ENCODE measurements at regions not wholly inside any gene's neighbourhood (a gene's known extent, or its start where the extent isn't known, plus 50 kb on each side); places are given as distances from the start of the nearest gene placed in this dataset.

DNA sequence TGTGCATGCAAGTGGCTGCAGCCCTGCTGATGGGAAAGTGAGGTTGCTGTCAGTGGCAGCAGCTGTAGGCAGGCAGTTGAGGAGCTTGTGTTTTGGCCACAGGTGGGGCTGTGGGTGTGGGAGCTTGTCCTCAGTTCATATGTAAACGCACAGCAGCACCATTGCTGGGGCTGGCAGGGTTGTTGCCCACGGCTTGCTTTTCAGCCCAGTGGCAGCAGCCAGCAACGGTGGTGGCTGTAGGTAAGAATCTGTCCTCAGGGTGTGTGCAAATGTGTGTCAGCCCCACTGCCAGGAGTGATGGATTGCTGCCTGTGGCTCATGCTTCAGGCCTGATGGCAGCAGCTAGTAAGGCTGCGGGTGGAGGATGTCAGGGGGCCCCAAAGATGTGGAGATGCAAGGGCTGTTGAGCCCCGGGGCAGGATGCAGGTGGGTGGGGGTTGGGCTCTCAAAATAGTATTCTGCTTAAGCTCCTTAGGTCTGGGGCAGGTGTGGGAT lies 141.3 kb upstream of the THUMPD2 start:
- 0% methylated on average over 5 of the region's 5 CpGs for WGBS (ENCODE audit: insufficient coverage, low coverage, missing lambda C conversion rate)
- ATAC-seq (no peak), DNase-seq (ENCODE audit: extremely low read depth in 1 of 4, low spot score in 3 of 4) (no peak), FAIRE-seq (no peak)
- H3K79me2 ChIP-seq (ENCODE audit: control insufficient read depth, insufficient read depth, low read length) = no peaks in the 10 kb centered on the region
- no peaks in the 10 kb centered on the region for H3K4me1 ChIP-seq (replicated peaks in 1 of 2; ENCODE audit: control insufficient read depth in 2 of 2, insufficient read depth in 2 of 2, low read length in 2 of 2)
- H3K9me1 ChIP-seq (ENCODE audit: control insufficient read depth, insufficient read depth, low read length) = no peaks in the 10 kb centered on the region
- no peaks in the 10 kb centered on the region for H3K27me3 ChIP-seq (ENCODE audit: control insufficient read depth in 2 of 2, insufficient read depth in 2 of 2, low read length in 2 of 2)
- no peaks in the 10 kb centered on the region for H4K20me1 ChIP-seq (replicated peaks; ENCODE audit: control insufficient read depth, insufficient read depth, low read length)
- no peak overlapping the region for H3K27ac ChIP-seq (ENCODE audit: extremely low read depth, low read depth, low read length)
- no TSS peak for BruUV-seq (replicated peaks)
- no peak overlapping the region for H2AFZ ChIP-seq (ENCODE audit: low read depth, low read length)
- H3K36me3 ChIP-seq (ENCODE audit: control insufficient read depth, insufficient read depth, low read length) = no peaks in the 10 kb centered on the region
- in situ Hi-C loops (cut with MboI) (no loop called here), intact Hi-C loops (cut with micrococcal nuclease) (no loop called here)
- H3K9ac ChIP-seq (ENCODE audit: insufficient read depth in 1 of 2, low read depth in 2 of 2, low read length in 2 of 2) = no peak overlapping the region
- no peak overlapping the region for H3K4me2 ChIP-seq (ENCODE audit: insufficient read depth, low read length)
- no peak overlapping the region for H3K4me3 ChIP-seq
- H3K9me3 ChIP-seq (replicated peaks; ENCODE audit: control insufficient read depth, insufficient read depth, low read depth, low read length) = no peaks in the 10 kb centered on the region
- CTCF ChIA-PET (ENCODE audit: low intra/inter-chr PET ratio) = no interaction called here
- POLR2A ChIA-PET = no interaction called here
- no peak for TF ChIP-seq ZNF354B (CRISPR knock-in tag; IDR thresholded peaks at IDR 0.05)
- TF ChIP-seq ZNF76 (CRISPR knock-in tag; IDR thresholded peaks at IDR 0.05; ENCODE audit: borderline replicate concordance) = no peak
- no peak for TF ChIP-seq ZBTB34 (CRISPR knock-in tag; IDR thresholded peaks at IDR 0.05)
- TF ChIP-seq ETS2 (tag; IDR thresholded peaks at IDR 0.05; ENCODE audit: borderline replicate concordance, poor library complexity, severe bottlenecking) = no peak
- TF ChIP-seq ERF (CRISPR knock-in tag; IDR thresholded peaks at IDR 0.05) = no peak
- TF ChIP-seq, protein P1, sequence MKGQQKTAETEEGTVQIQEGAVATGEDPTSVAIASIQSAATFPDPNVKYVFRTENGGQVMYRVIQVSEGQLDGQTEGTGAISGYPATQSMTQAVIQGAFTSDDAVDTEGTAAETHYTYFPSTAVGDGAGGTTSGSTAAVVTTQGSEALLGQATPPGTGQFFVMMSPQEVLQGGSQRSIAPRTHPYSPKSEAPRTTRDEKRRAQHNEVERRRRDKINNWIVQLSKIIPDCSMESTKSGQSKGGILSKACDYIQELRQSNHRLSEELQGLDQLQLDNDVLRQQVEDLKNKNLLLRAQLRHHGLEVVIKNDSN (CRISPR knock-in tag; IDR thresholded peaks at IDR 0.05) = no peak
- TF ChIP-seq CHD4 (IDR thresholded peaks at IDR 0.05; ENCODE audit: insufficient read depth, insufficient replicate concordance, low read depth, low read length, poor library complexity, severe bottlenecking) = no peak
- no peak for TF ChIP-seq SRSF1 (IDR thresholded peaks at IDR 0.05; ENCODE audit: low read depth, low read length)
- TF ChIP-seq, protein P2, sequence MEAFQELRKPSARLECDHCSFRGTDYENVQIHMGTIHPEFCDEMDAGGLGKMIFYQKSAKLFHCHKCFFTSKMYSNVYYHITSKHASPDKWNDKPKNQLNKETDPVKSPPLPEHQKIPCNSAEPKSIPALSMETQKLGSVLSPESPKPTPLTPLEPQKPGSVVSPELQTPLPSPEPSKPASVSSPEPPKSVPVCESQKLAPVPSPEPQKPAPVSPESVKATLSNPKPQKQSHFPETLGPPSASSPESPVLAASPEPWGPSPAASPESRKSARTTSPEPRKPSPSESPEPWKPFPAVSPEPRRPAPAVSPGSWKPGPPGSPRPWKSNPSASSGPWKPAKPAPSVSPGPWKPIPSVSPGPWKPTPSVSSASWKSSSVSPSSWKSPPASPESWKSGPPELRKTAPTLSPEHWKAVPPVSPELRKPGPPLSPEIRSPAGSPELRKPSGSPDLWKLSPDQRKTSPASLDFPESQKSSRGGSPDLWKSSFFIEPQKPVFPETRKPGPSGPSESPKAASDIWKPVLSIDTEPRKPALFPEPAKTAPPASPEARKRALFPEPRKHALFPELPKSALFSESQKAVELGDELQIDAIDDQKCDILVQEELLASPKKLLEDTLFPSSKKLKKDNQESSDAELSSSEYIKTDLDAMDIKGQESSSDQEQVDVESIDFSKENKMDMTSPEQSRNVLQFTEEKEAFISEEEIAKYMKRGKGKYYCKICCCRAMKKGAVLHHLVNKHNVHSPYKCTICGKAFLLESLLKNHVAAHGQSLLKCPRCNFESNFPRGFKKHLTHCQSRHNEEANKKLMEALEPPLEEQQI (IDR thresholded peaks at IDR 0.05) = no peak
- TF ChIP-seq SRSF7 (optimal IDR thresholded peaks at IDR 0.05; ENCODE audit: low read depth, low read length) = no peak
- TF ChIP-seq, protein P3, sequence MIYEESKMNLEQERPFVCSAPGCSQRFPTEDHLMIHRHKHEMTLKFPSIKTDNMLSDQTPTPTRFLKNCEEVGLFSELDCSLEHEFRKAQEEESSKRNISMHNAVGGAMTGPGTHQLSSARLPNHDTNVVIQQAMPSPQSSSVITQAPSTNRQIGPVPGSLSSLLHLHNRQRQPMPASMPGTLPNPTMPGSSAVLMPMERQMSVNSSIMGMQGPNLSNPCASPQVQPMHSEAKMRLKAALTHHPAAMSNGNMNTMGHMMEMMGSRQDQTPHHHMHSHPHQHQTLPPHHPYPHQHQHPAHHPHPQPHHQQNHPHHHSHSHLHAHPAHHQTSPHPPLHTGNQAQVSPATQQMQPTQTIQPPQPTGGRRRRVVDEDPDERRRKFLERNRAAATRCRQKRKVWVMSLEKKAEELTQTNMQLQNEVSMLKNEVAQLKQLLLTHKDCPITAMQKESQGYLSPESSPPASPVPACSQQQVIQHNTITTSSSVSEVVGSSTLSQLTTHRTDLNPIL (CRISPR knock-in tag; IDR thresholded peaks at IDR 0.05) = no peak
- no peak for TF ChIP-seq NCOA1 (IDR thresholded peaks at IDR 0.05; ENCODE audit: low read depth)
- TF ChIP-seq, protein P4, sequence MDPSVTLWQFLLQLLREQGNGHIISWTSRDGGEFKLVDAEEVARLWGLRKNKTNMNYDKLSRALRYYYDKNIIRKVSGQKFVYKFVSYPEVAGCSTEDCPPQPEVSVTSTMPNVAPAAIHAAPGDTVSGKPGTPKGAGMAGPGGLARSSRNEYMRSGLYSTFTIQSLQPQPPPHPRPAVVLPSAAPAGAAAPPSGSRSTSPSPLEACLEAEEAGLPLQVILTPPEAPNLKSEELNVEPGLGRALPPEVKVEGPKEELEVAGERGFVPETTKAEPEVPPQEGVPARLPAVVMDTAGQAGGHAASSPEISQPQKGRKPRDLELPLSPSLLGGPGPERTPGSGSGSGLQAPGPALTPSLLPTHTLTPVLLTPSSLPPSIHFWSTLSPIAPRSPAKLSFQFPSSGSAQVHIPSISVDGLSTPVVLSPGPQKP (CRISPR knock-in tag; IDR thresholded peaks at IDR 0.05) = no peak
- TF ChIP-seq, protein P5, sequence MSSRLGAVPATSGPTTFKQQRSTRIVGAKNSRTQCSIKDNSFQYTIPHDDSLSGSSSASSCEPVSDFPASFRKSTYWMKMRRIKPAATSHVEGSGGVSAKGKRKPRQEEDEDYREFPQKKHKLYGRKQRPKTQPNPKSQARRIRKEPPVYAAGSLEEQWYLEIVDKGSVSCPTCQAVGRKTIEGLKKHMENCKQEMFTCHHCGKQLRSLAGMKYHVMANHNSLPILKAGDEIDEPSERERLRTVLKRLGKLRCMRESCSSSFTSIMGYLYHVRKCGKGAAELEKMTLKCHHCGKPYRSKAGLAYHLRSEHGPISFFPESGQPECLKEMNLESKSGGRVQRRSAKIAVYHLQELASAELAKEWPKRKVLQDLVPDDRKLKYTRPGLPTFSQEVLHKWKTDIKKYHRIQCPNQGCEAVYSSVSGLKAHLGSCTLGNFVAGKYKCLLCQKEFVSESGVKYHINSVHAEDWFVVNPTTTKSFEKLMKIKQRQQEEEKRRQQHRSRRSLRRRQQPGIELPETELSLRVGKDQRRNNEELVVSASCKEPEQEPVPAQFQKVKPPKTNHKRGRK (tag; IDR thresholded peaks at IDR 0.05) = no peak
